NT2/D1 (cell line): ENCODE measurements at regions not wholly inside any gene's neighbourhood (a gene's known extent, or its start where the extent isn't known, plus 50 kb on each side); places are given as distances from the start of the nearest gene placed in this dataset.

Experiments used
- DNase-seq: peaks from one replicate; pipeline ENCODE4 v3.0.0-alpha.2; 2011; ENCODE audit warnings: low read depth, low spot score
- H3K27me3 ChIP-seq: 2 replicates; pipeline ENCODE4 v1.6.0; 2011; ENCODE audit warnings: mild to moderate bottlenecking; ENCODE audit not compliant: insufficient read length, insufficient read depth
- H3K36me3 ChIP-seq: 2 replicates; pipeline ENCODE4 v1.6.1; 2011; ENCODE audit warnings: mild to moderate bottlenecking, low read length, mixed read lengths; ENCODE audit not compliant: insufficient read depth, insufficient read length
- H3K4me1 ChIP-seq: 2 replicates; pipeline ENCODE4 v1.5.1; 2011; ENCODE audit not compliant: insufficient read depth, insufficient read length
- H3K4me3 ChIP-seq: 2 replicates; pipeline ENCODE4 v1.5.1; 2011; ENCODE audit warnings: low read depth; ENCODE audit not compliant: insufficient read length
- H3K9ac ChIP-seq: 2 replicates; pipeline ENCODE4 v1.6.0; 2011; ENCODE audit warnings: low read depth; ENCODE audit not compliant: insufficient read length
- H3K9me3 ChIP-seq: 2 replicates; pipeline ENCODE4 v1.5.1; 2011; ENCODE audit warnings: mild to moderate bottlenecking, low read length; ENCODE audit not compliant: insufficient read depth
- SUZ12 ChIP-seq: IDR thresholded peaks from 2 replicates; pipeline ENCODE4 v1.6.1; 2011; ENCODE audit not compliant: insufficient read length, insufficient read depth; ENCODE audit errors: extremely low read depth
- YY1 ChIP-seq: IDR thresholded peaks from 2 replicates; pipeline ENCODE4 v1.6.1; 2011; ENCODE audit not compliant: insufficient read length, insufficient read depth
- ZNF274 ChIP-seq: IDR thresholded peaks from 2 replicates; pipeline ENCODE4 v1.6.1; 2011; ENCODE audit warnings: mild to moderate bottlenecking, low read depth, low read length

DNA sequence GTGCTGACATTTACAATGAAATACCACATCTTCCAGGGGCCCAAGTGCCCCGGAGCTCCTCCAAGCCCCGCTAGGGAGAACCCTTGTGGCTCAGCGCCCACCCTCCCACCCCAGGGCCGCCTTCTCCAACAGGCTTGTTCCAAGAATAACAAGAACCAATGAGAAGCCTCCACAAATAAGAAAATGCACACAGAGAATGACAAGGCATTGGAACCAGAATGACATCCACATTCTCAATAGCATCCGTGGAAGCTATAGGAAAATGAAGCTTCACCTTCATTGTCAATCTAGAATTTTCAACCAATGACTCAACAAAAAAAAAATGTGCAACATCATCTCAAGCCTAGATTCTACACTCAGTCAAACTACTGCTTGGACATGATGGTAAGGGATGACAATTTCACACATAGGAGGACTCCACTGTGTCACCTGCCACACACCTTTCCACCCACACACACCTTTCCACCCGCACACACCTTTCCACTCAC, 50.4 kb upstream of the PPP2R2D start:
- DNase-seq = no peak
- no peaks in the 10 kb centered on the region for H3K9me3 ChIP-seq
- no peak overlapping the region for H3K4me3 ChIP-seq

More for the DNA sequence above, 50.4 kb upstream of the PPP2R2D start:
- TF ChIP-seq SUZ12 (no peak), ZNF274 (no peak), YY1 (no peak)
- Histone ChIP-seq H3K4me1 (no peaks in the 10 kb centered on the region), H3K9ac (no peak overlapping the region), H3K27me3 (no peaks in the 10 kb centered on the region), H3K36me3 (no peaks in the 10 kb centered on the region)
